Lower lobe of right lung (tissue), 2 donors: ENCODE measurements at regions not wholly inside any gene's neighbourhood (a gene's known extent, or its start where the extent isn't known, plus 50 kb on each side); places are given as distances from the start of the nearest gene placed in this dataset.

Experiments used
- ATAC-seq, 2 donors: fragments of 200-7000 bp; cut with Tn5 transposase; one replicate each; pipeline ENCODE4 v1.9.1; 2020 to 2022; ENCODE audit warnings: mild to moderate bottlenecking in 2 of 2, moderate library complexity in 2 of 2
- DNase-seq: peaks from one replicate; pipeline ENCODE4 v3.0.0-alpha.2; 2020
- H3K27ac ChIP-seq: fragments of 200-600 bp; one replicate; pipeline ENCODE4 v1.8.0; 2022
- H3K27me3 ChIP-seq: fragments of 200-600 bp; one replicate; pipeline ENCODE4 v1.8.0; 2022; ENCODE audit warnings: low read depth
- H3K36me3 ChIP-seq: fragments of 200-600 bp; one replicate; pipeline ENCODE4 v1.8.0; 2022; ENCODE audit warnings: mild to moderate bottlenecking
- H3K4me1 ChIP-seq: fragments of 200-600 bp; one replicate; pipeline ENCODE4 v1.8.0; 2022
- H3K4me3 ChIP-seq: fragments of 200-600 bp; one replicate; pipeline ENCODE4 v1.8.0; 2022; ENCODE audit warnings: mild to moderate bottlenecking
- H3K9me3 ChIP-seq: fragments of 200-600 bp; one replicate; pipeline ENCODE4 v1.8.0; 2022
- CTCF ChIP-seq: fragments of 200-600 bp; IDR thresholded peaks from one replicate; pipeline ENCODE4 v1.8.0; 2022; ENCODE audit warnings: antibody characterized with exemption, mild to moderate bottlenecking
- intact Hi-C: fragments of 100-400 bp; cut with DNase I; formaldehyde crosslinking; loops from one replicate; pipeline ENCODE4 v1.11.0; 2022
- donor health status: DM: no; HTN: yes; CAD: no; lungs with severe emphysema.

GRCh38 chr5:163670036-163670435 is 164.6 kb downstream of the MAT2B start:
- H3K9me3 ChIP-seq: no peaks in the 10 kb centered on the region
- no peaks in the 10 kb centered on the region for H3K27me3 ChIP-seq
- no peaks in the 10 kb centered on the region for H3K36me3 ChIP-seq
- H3K4me3 ChIP-seq: no peak overlapping the region
- intact Hi-C loops: no loop called here
- DNase-seq (no peak), ATAC-seq (no peak)
- no peak for TF ChIP-seq CTCF
- H3K27ac ChIP-seq: no peak overlapping the region
- H3K4me1 ChIP-seq: no peaks in the 10 kb centered on the region

GRCh38 chr5:163677092-163677491 is 171.7 kb downstream of the MAT2B start:
- ATAC-seq (no peak), DNase-seq (no peak)
- TF ChIP-seq CTCF: no peak
- Histone ChIP-seq H3K36me3 (no peaks in the 10 kb centered on the region), H3K4me3 (no peak overlapping the region), H3K9me3 (no peaks in the 10 kb centered on the region), H3K27me3 (no peaks in the 10 kb centered on the region), H3K4me1 (no peaks in the 10 kb centered on the region), H3K27ac (no peak overlapping the region)
- intact Hi-C loops: no loop called here

- no peak for ATAC-seq
These were observed 176.8 kb downstream of the MAT2B start for GRCh38 chr5:163682234-163682633.

GRCh38 chr5:163687414-163687813 is 182.0 kb downstream of the MAT2B start:
- no peak overlapping the region for H3K4me3 ChIP-seq
- H3K27ac ChIP-seq: no peak overlapping the region
- no peak for TF ChIP-seq CTCF
- no peaks in the 10 kb centered on the region for H3K9me3 ChIP-seq
- H3K4me1 ChIP-seq: no peaks in the 10 kb centered on the region
- DNase-seq: no peak
- H3K36me3 ChIP-seq: no peaks in the 10 kb centered on the region
- ATAC-seq: no peak
- intact Hi-C loops: no loop called here
- no peaks in the 10 kb centered on the region for H3K27me3 ChIP-seq

More at GRCh38 chr5:163682234-163682633, 176.8 kb downstream of the MAT2B start:
- TF ChIP-seq CTCF: no peak
- Histone ChIP-seq H3K36me3 (no peaks in the 10 kb centered on the region), H3K9me3 (no peaks in the 10 kb centered on the region), H3K27me3 (no peaks in the 10 kb centered on the region), H3K27ac (no peak overlapping the region), H3K4me1 (no peaks in the 10 kb centered on the region), H3K4me3 (no peak overlapping the region)
- intact Hi-C loops: no loop called here
- DNase-seq: no peak

- H3K9me3 ChIP-seq: no peaks in the 10 kb centered on the region
- no peak overlapping the region for H3K4me3 ChIP-seq
- no peaks in the 10 kb centered on the region for H3K36me3 ChIP-seq
- no peak overlapping the region for H3K27ac ChIP-seq
- ATAC-seq: no peak
- peaks cover 3% of the 10 kb centered on the region for H3K27me3 ChIP-seq
- no peak for DNase-seq
- H3K4me1 ChIP-seq: no peaks in the 10 kb centered on the region
- TF ChIP-seq CTCF: no peak
- intact Hi-C loops: no loop called here
These were observed 186.7 kb downstream of the MAT2B start for GRCh38 chr5:163692091-163692490.
